ENCODE measurements at regions not wholly inside any gene's neighbourhood (a gene's known extent, or its start where the extent isn't known, plus 50 kb on each side); places are given as distances from the start of the nearest gene placed in this dataset.

DNA sequence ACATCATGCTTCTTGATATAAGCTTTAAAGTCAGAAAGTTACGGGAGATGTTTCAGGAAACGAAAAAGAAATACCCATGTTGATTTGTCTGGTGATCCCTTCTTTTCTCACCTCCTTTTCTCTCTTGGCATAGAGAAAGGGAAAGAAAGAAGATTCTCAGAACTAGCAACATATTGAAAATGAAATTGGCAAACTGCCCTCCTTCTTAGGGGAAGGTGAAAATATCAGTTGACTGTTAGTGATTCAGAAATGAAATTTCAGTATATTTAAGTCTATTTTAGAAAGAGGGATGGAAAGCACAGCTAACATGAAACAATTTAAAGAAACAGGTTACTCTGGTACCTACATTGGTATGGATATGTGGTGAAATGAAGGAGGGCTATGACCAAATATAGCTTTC is 918.1 kb downstream of the METTL15 start:
- no peak for TF ChIP-seq POLR2A (IDR thresholded peaks at IDR 0.05)
- TF ChIP-seq, protein P1, sequence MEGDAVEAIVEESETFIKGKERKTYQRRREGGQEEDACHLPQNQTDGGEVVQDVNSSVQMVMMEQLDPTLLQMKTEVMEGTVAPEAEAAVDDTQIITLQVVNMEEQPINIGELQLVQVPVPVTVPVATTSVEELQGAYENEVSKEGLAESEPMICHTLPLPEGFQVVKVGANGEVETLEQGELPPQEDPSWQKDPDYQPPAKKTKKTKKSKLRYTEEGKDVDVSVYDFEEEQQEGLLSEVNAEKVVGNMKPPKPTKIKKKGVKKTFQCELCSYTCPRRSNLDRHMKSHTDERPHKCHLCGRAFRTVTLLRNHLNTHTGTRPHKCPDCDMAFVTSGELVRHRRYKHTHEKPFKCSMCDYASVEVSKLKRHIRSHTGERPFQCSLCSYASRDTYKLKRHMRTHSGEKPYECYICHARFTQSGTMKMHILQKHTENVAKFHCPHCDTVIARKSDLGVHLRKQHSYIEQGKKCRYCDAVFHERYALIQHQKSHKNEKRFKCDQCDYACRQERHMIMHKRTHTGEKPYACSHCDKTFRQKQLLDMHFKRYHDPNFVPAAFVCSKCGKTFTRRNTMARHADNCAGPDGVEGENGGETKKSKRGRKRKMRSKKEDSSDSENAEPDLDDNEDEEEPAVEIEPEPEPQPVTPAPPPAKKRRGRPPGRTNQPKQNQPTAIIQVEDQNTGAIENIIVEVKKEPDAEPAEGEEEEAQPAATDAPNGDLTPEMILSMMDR (IDR thresholded peaks at IDR 0.05 in 4 of 5, conservative IDR thresholded peaks at IDR 0.05 in 1 of 5): no peak
